ENCODE measurements at regions not wholly inside any gene's neighbourhood (a gene's known extent, or its start where the extent isn't known, plus 50 kb on each side); places are given as distances from the start of the nearest gene placed in this dataset.

DNA sequence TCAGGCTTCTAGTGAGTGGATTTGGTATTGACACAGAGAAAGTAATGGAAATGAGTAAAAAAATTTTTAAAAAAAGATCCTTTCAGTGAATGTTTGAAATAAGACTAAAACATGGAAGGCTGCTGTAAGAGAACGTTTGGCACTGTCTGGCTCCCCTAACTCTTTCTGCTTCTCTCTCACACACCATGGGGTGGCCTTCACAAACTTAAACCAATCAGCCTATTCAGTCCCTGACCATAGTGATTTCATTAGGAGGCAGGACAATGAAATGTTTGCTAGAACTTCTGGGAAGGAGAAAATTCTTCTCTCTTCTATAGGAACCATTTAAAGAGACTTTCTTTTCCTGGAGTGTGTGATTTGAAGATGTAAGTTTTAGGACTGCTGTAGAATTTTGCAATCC is 84.2 kb upstream of the GRIN2B start:
- CTCF ChIA-PET (ENCODE audit: low intra/inter-chr PET ratio, low total read pairs): no interaction called here
- Histone ChIP-seq H3K79me2 (ENCODE audit: insufficient read depth, low read length) (no peaks in the 10 kb centered on the region), H3K4me2 (ENCODE audit: low read depth, low read length) (no peak overlapping the region), H3K27ac (ENCODE audit: extremely low read length, insufficient read depth, low read length) (no peak overlapping the region), H3K4me1 (ENCODE audit: insufficient read depth, low read length) (no peaks in the 10 kb centered on the region), H3K9ac (ENCODE audit: insufficient read depth, low read depth, low read length) (no peak overlapping the region), H3K9me3 (ENCODE audit: low read length) (no peaks in the 10 kb centered on the region), H2AFZ (ENCODE audit: low read length) (no peak overlapping the region), H3K4me3 (replicated peaks in 1 of 3; ENCODE audit: insufficient read depth in 1 of 3, low read depth in 2 of 3, low read length in 3 of 3) (no peak overlapping the region), H3K27me3 (ENCODE audit: control insufficient read depth in 1 of 2, insufficient read depth in 2 of 2, low read length in 2 of 2) (no peaks in the 10 kb centered on the region), H3K36me3 (replicated peaks in 1 of 2; ENCODE audit: control insufficient read depth in 1 of 2, insufficient read depth in 2 of 2, low read length in 2 of 2) (no peaks in the 10 kb centered on the region), H4K20me1 (ENCODE audit: insufficient read depth, low read length) (no peaks in the 10 kb centered on the region)
- WGBS (ENCODE audit: low lambda C conversion rate): 5% methylated on average over 1 of the region's 1 CpG
- no peak for DNase-seq (ENCODE audit: low spot score)
- TF ChIP-seq, protein P1, sequence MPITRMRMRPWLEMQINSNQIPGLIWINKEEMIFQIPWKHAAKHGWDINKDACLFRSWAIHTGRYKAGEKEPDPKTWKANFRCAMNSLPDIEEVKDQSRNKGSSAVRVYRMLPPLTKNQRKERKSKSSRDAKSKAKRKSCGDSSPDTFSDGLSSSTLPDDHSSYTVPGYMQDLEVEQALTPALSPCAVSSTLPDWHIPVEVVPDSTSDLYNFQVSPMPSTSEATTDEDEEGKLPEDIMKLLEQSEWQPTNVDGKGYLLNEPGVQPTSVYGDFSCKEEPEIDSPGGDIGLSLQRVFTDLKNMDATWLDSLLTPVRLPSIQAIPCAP (CRISPR knock-in tag; IDR thresholded peaks at IDR 0.05; ENCODE audit: low read depth): no peak
- no peak for TF ChIP-seq ZNF75D (CRISPR knock-in tag; IDR thresholded peaks at IDR 0.05; ENCODE audit: borderline replicate concordance)
- no peak for TF ChIP-seq HDAC6 (IDR thresholded peaks at IDR 0.05; ENCODE audit: low read depth, low read length)
- TF ChIP-seq ARHGAP35 (CRISPR knock-in tag; IDR thresholded peaks at IDR 0.05; ENCODE audit: borderline replicate concordance): no peak
- TF ChIP-seq, protein P2, sequence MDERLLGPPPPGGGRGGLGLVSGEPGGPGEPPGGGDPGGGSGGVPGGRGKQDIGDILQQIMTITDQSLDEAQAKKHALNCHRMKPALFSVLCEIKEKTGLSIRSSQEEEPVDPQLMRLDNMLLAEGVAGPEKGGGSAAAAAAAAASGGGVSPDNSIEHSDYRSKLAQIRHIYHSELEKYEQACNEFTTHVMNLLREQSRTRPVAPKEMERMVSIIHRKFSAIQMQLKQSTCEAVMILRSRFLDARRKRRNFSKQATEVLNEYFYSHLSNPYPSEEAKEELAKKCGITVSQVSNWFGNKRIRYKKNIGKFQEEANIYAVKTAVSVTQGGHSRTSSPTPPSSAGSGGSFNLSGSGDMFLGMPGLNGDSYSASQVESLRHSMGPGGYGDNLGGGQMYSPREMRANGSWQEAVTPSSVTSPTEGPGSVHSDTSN (CRISPR knock-in tag; IDR thresholded peaks at IDR 0.05): no peak
- no peak for TF ChIP-seq ZNF143 (CRISPR knock-in tag; IDR thresholded peaks at IDR 0.05)
- TF ChIP-seq SRF (IDR thresholded peaks at IDR 0.05; ENCODE audit: low read depth, low read length): no peak
- TF ChIP-seq, protein P3, sequence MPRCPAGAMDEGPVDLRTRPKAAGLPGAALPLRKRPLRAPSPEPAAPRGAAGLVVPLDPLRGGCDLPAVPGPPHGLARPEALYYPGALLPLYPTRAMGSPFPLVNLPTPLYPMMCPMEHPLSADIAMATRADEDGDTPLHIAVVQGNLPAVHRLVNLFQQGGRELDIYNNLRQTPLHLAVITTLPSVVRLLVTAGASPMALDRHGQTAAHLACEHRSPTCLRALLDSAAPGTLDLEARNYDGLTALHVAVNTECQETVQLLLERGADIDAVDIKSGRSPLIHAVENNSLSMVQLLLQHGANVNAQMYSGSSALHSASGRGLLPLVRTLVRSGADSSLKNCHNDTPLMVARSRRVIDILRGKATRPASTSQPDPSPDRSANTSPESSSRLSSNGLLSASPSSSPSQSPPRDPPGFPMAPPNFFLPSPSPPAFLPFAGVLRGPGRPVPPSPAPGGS (CRISPR knock-in tag; IDR thresholded peaks at IDR 0.05): no peak
- no peak for FAIRE-seq
- no TSS peak for BruUV-seq (replicated peaks)
- ATAC-seq: no peak
- intact Hi-C loops (cut with micrococcal nuclease; ENCODE audit: unreplicated experiment): no loop called here
- POLR2A ChIA-PET: no interaction called here
- in situ Hi-C loops (cut with HindIII; ENCODE audit: extremely low pct_ligation_motif_present, low pct_unique_long_range_greater_than_20kb): no loop called here

Measured in HepG2 (cell line).